H9 (cell line): ENCODE measurements at regions not wholly inside any gene's neighbourhood (a gene's known extent, or its start where the extent isn't known, plus 50 kb on each side); places are given as distances from the start of the nearest gene placed in this dataset.

ENCODE experiments used
- DNase-seq: peaks from one replicate; pipeline ENCODE4 v3.0.0-alpha.2; 2017
- H2AFZ ChIP-seq: one replicate; pipeline ENCODE4 v1.6.1; 2013; ENCODE audit warnings: mild to moderate bottlenecking, low read length, control low read depth, moderate library complexity
- H2AK5ac ChIP-seq: 2 replicates; pipeline ENCODE4 v1.6.1; 2013; ENCODE audit warnings: low read length, control low read depth, mixed read lengths; ENCODE audit not compliant: insufficient read length
- H2BK120ac ChIP-seq: one replicate; pipeline ENCODE4 v1.6.1; 2013; ENCODE audit warnings: low read depth, mild to moderate bottlenecking, low read length, control low read depth, inconsistent platforms; ENCODE audit not compliant: poor library complexity, severe bottlenecking
- H2BK12ac ChIP-seq: 2 replicates; pipeline ENCODE4 v1.6.1; 2013; ENCODE audit warnings: low read length, control low read depth, mixed read lengths, low read depth; ENCODE audit not compliant: insufficient read length
- H2BK15ac ChIP-seq: 2 replicates; pipeline ENCODE4 v1.6.1; 2013; ENCODE audit warnings: low read depth, low read length, control low read depth
- H2BK20ac ChIP-seq: one replicate; pipeline ENCODE4 v1.6.1; 2013; ENCODE audit warnings: low read depth, mild to moderate bottlenecking, low read length, control low read depth, inconsistent platforms; ENCODE audit not compliant: poor library complexity, severe bottlenecking
- H2BK5ac ChIP-seq: 2 replicates; pipeline ENCODE4 v1.6.1; 2013; ENCODE audit warnings: low read length, control low read depth, mixed read lengths; ENCODE audit not compliant: insufficient read length
- H3K14ac ChIP-seq: 2 replicates; pipeline ENCODE4 v1.6.1; 2013; ENCODE audit warnings: low read length, control low read depth; ENCODE audit not compliant: insufficient read depth
- H3K18ac ChIP-seq: 2 replicates; pipeline ENCODE4 v1.6.1; 2013; ENCODE audit warnings: low read depth, mild to moderate bottlenecking, mixed read lengths, low read length, control low read depth; ENCODE audit not compliant: insufficient read length
- H3K23ac ChIP-seq: 2 replicates; pipeline ENCODE4 v1.6.1; 2013; ENCODE audit warnings: low read length, control low read depth, mixed read lengths, low read depth; ENCODE audit not compliant: insufficient read length
- H3K23me2 ChIP-seq: 2 replicates; pipeline ENCODE4 v1.6.1; 2013; ENCODE audit warnings: low read depth, mild to moderate bottlenecking, mixed read lengths, low read length, control low read depth; ENCODE audit not compliant: insufficient read length, poor library complexity, severe bottlenecking
- H3K27ac ChIP-seq: 2 replicates; pipeline ENCODE4 v1.5.1; 2013; ENCODE audit warnings: low read length, control low read depth, mixed read lengths, low read depth; ENCODE audit not compliant: insufficient read length
- H3K27me3 ChIP-seq: 2 replicates; pipeline ENCODE4 v1.6.1; 2013; ENCODE audit warnings: low read length, control low read depth, inconsistent platforms; ENCODE audit not compliant: insufficient read depth
- H3K4ac ChIP-seq: 2 replicates; pipeline ENCODE4 v1.6.1; 2013; ENCODE audit warnings: low read depth, mild to moderate bottlenecking, control low read depth, inconsistent platforms, low read length, moderate library complexity
- H3K4me1 ChIP-seq: 2 replicates; pipeline ENCODE4 v1.6.1; 2013; ENCODE audit warnings: low read length, control low read depth, inconsistent platforms; ENCODE audit not compliant: insufficient read depth
- H3K4me2 ChIP-seq: 2 replicates; pipeline ENCODE4 v1.6.1; 2013; ENCODE audit warnings: low read length, control low read depth, mixed read lengths; ENCODE audit not compliant: insufficient read length, insufficient read depth
- H3K56ac ChIP-seq: 2 replicates; pipeline ENCODE4 v1.6.1; 2013; ENCODE audit warnings: low read depth, mild to moderate bottlenecking, mixed read lengths, low read length, control low read depth; ENCODE audit not compliant: insufficient read length
- H3K79me1 ChIP-seq: 2 replicates; pipeline ENCODE4 v1.6.1; 2013; ENCODE audit warnings: low read depth, mild to moderate bottlenecking, moderate library complexity, low read length, control low read depth, inconsistent platforms; ENCODE audit not compliant: insufficient read depth, poor library complexity, severe bottlenecking
- H3K79me2 ChIP-seq: 2 replicates; pipeline ENCODE4 v1.6.1; 2013; ENCODE audit warnings: low read length, control low read depth, inconsistent platforms; ENCODE audit not compliant: insufficient read depth
- H3K9ac ChIP-seq: 2 replicates; pipeline ENCODE4 v1.6.1; 2013; ENCODE audit warnings: low read length, control low read depth, mixed read lengths; ENCODE audit not compliant: insufficient read length; ENCODE audit errors: extremely low read depth
- H3K9me3 ChIP-seq: one replicate; pipeline ENCODE4 v1.6.1; 2013; ENCODE audit warnings: low read depth, low read length, inconsistent platforms; ENCODE audit not compliant: control insufficient read depth
- H3T11ph ChIP-seq: one replicate; pipeline ENCODE4 v1.6.1; 2013; ENCODE audit warnings: mild to moderate bottlenecking, low read length, control low read depth, inconsistent platforms
- H4K20me1 ChIP-seq: one replicate; pipeline ENCODE4 v1.6.1; 2013; ENCODE audit not compliant: control insufficient read depth, insufficient read length, insufficient read depth
- H4K5ac ChIP-seq: 2 replicates; pipeline ENCODE4 v1.6.1; 2013; ENCODE audit warnings: low read depth, mild to moderate bottlenecking, mixed read lengths, low read length, control low read depth; ENCODE audit not compliant: insufficient read length
- H4K8ac ChIP-seq: replicated peaks from 2 replicates; pipeline ENCODE4 v1.6.1; 2013; ENCODE audit warnings: low read length, control low read depth, mixed read lengths, low read depth; ENCODE audit not compliant: insufficient read length
- H4K91ac ChIP-seq: 2 replicates; pipeline ENCODE4 v1.6.1; 2013; ENCODE audit warnings: low read depth, mild to moderate bottlenecking, moderate library complexity, mixed read lengths, low read length, control low read depth; ENCODE audit not compliant: insufficient read length
- H3K27ac Mint-ChIP-seq, 3 experiments: 2 replicates in 2 of 3; 3 replicates in 1 of 3; pipeline ENCODE4 v1.8.0; 2020 to 2021; ENCODE audit warnings: mixed read lengths in 3 of 3, mild to moderate bottlenecking in 1 of 3, moderate library complexity in 1 of 3
- H3K27me3 Mint-ChIP-seq: 2 replicates; pipeline ENCODE4 v1.8.0; 2021; ENCODE audit warnings: low read depth, mild to moderate bottlenecking, moderate library complexity, mixed read lengths
- H3K36me3 Mint-ChIP-seq, 3 experiments: 2 replicates in 2 of 3; 3 replicates in 1 of 3; pipeline ENCODE4 v1.8.0; 2020 to 2021; ENCODE audit warnings: low read depth in 3 of 3, mixed read lengths in 3 of 3; ENCODE audit not compliant: insufficient read depth in 1 of 3
- H3K4me1 Mint-ChIP-seq, 2 experiments: 2 replicates each; pipeline ENCODE4 v1.8.0; 2020; ENCODE audit warnings: mixed read lengths in 2 of 2
- H3K4me3 Mint-ChIP-seq, 2 experiments: 2 replicates in 1 of 2; 3 replicates in 1 of 2; pipeline ENCODE4 v1.8.0; 2020 to 2021; ENCODE audit warnings: mild to moderate bottlenecking in 2 of 2, mixed read lengths in 2 of 2, moderate library complexity in 1 of 2
- H3K9me3 Mint-ChIP-seq, 2 experiments: 2 replicates in 1 of 2; 3 replicates in 1 of 2; pipeline ENCODE4 v1.8.0; 2020; ENCODE audit warnings: mild to moderate bottlenecking in 2 of 2, mixed read lengths in 2 of 2, moderate library complexity in 1 of 2
- CTCF ChIP-seq: fragments of 200-600 bp; sonication (generic); conservative IDR thresholded peaks from 3 replicates; pipeline ENCODE4 v1.8.0; 2021; ENCODE audit warnings: antibody characterized with exemption, mild to moderate bottlenecking
- WGBS: extraction: QIAGEN DNeasy Blood & Tissue Kit; methylation state at CpG from one replicate; pipeline ENCODE4 v1.1.7; 2013; ENCODE audit warnings: missing lambda C conversion rate, low lambda C conversion rate, mixed read lengths; ENCODE audit not compliant: insufficient read length; ENCODE audit errors: extremely low coverage; 5-methylcytosine and 5-hydroxymethylcytosine counted together

- Histone ChIP-seq H4K5ac (no peak overlapping the region), H2AFZ (no peak overlapping the region), H2BK5ac (no peak overlapping the region), H3K56ac (no peak overlapping the region), H3K4ac (no peak overlapping the region), H3K79me2 (no peaks in the 10 kb centered on the region), H3K27me3 (no peaks in the 10 kb centered on the region), H2AK5ac (no peak overlapping the region), H2BK20ac (no peak overlapping the region), H3K4me2 (no peak overlapping the region), H2BK12ac (no peak overlapping the region), H3K14ac (no peak overlapping the region), H3K4me1 (no peaks in the 10 kb centered on the region), H3K23me2 (no peaks in the 10 kb centered on the region), H2BK120ac (no peak overlapping the region), H2BK15ac (no peak overlapping the region), H3T11ph (no peak overlapping the region), H4K91ac (no peak overlapping the region), H3K79me1 (no peaks in the 10 kb centered on the region), H3K18ac (no peak overlapping the region), H3K27ac (no peak overlapping the region), H3K9ac (no peak overlapping the region), H4K20me1 (no peaks in the 10 kb centered on the region), H3K23ac (no peak overlapping the region), H3K9me3 (no peaks in the 10 kb centered on the region), H4K8ac (no peak overlapping the region)
- no peak for DNase-seq
- no peaks in the 10 kb centered on the region for H3K36me3 Mint-ChIP-seq
- H3K4me1 Mint-ChIP-seq: no peaks in the 10 kb centered on the region
- 100% methylated on average over 1 of the region's 3 CpGs for WGBS
- no peak for TF ChIP-seq CTCF
- no peaks in the 10 kb centered on the region; a peak in 1 of 5 replicates for H3K9me3 Mint-ChIP-seq
- peak overlapping the region in 1 of 3 experiments; percentile 13; a peak in 2 of 7 replicates for H3K27ac Mint-ChIP-seq
- no peaks in the 10 kb centered on the region for H3K27me3 Mint-ChIP-seq
- H3K4me3 Mint-ChIP-seq: no peak overlapping the region
Observed at GRCh38 chr6:135701426-135701825, 150.1 kb upstream of the PDE7B start.
